H9 (cell line): ENCODE measurements at regions not wholly inside any gene's neighbourhood (a gene's known extent, or its start where the extent isn't known, plus 50 kb on each side); places are given as distances from the start of the nearest gene placed in this dataset.

Experiments
- DNase-seq: peaks from one replicate; pipeline ENCODE4 v3.0.0-alpha.2; 2017
- H2AFZ ChIP-seq: one replicate; pipeline ENCODE4 v1.6.1; 2013; ENCODE audit warnings: mild to moderate bottlenecking, low read length, control low read depth, moderate library complexity
- H2AK5ac ChIP-seq: 2 replicates; pipeline ENCODE4 v1.6.1; 2013; ENCODE audit warnings: low read length, control low read depth, mixed read lengths; ENCODE audit not compliant: insufficient read length
- H2BK120ac ChIP-seq: one replicate; pipeline ENCODE4 v1.6.1; 2013; ENCODE audit warnings: low read depth, mild to moderate bottlenecking, low read length, control low read depth, inconsistent platforms; ENCODE audit not compliant: poor library complexity, severe bottlenecking
- H2BK12ac ChIP-seq: 2 replicates; pipeline ENCODE4 v1.6.1; 2013; ENCODE audit warnings: low read length, control low read depth, mixed read lengths, low read depth; ENCODE audit not compliant: insufficient read length
- H2BK15ac ChIP-seq: 2 replicates; pipeline ENCODE4 v1.6.1; 2013; ENCODE audit warnings: low read depth, low read length, control low read depth
- H2BK20ac ChIP-seq: one replicate; pipeline ENCODE4 v1.6.1; 2013; ENCODE audit warnings: low read depth, mild to moderate bottlenecking, low read length, control low read depth, inconsistent platforms; ENCODE audit not compliant: poor library complexity, severe bottlenecking
- H2BK5ac ChIP-seq: 2 replicates; pipeline ENCODE4 v1.6.1; 2013; ENCODE audit warnings: low read length, control low read depth, mixed read lengths; ENCODE audit not compliant: insufficient read length
- H3K14ac ChIP-seq: 2 replicates; pipeline ENCODE4 v1.6.1; 2013; ENCODE audit warnings: low read length, control low read depth; ENCODE audit not compliant: insufficient read depth
- H3K18ac ChIP-seq: 2 replicates; pipeline ENCODE4 v1.6.1; 2013; ENCODE audit warnings: low read depth, mild to moderate bottlenecking, mixed read lengths, low read length, control low read depth; ENCODE audit not compliant: insufficient read length
- H3K23ac ChIP-seq: 2 replicates; pipeline ENCODE4 v1.6.1; 2013; ENCODE audit warnings: low read length, control low read depth, mixed read lengths, low read depth; ENCODE audit not compliant: insufficient read length
- H3K23me2 ChIP-seq: 2 replicates; pipeline ENCODE4 v1.6.1; 2013; ENCODE audit warnings: low read depth, mild to moderate bottlenecking, mixed read lengths, low read length, control low read depth; ENCODE audit not compliant: insufficient read length, poor library complexity, severe bottlenecking
- H3K27ac ChIP-seq: 2 replicates; pipeline ENCODE4 v1.5.1; 2013; ENCODE audit warnings: low read length, control low read depth, mixed read lengths, low read depth; ENCODE audit not compliant: insufficient read length
- H3K27me3 ChIP-seq: 2 replicates; pipeline ENCODE4 v1.6.1; 2013; ENCODE audit warnings: low read length, control low read depth, inconsistent platforms; ENCODE audit not compliant: insufficient read depth
- H3K4ac ChIP-seq: 2 replicates; pipeline ENCODE4 v1.6.1; 2013; ENCODE audit warnings: low read depth, mild to moderate bottlenecking, control low read depth, inconsistent platforms, low read length, moderate library complexity
- H3K4me1 ChIP-seq: 2 replicates; pipeline ENCODE4 v1.6.1; 2013; ENCODE audit warnings: low read length, control low read depth, inconsistent platforms; ENCODE audit not compliant: insufficient read depth
- H3K4me2 ChIP-seq: 2 replicates; pipeline ENCODE4 v1.6.1; 2013; ENCODE audit warnings: low read length, control low read depth, mixed read lengths; ENCODE audit not compliant: insufficient read length, insufficient read depth
- H3K56ac ChIP-seq: 2 replicates; pipeline ENCODE4 v1.6.1; 2013; ENCODE audit warnings: low read depth, mild to moderate bottlenecking, mixed read lengths, low read length, control low read depth; ENCODE audit not compliant: insufficient read length
- H3K79me1 ChIP-seq: 2 replicates; pipeline ENCODE4 v1.6.1; 2013; ENCODE audit warnings: low read depth, mild to moderate bottlenecking, moderate library complexity, low read length, control low read depth, inconsistent platforms; ENCODE audit not compliant: insufficient read depth, poor library complexity, severe bottlenecking
- H3K79me2 ChIP-seq: 2 replicates; pipeline ENCODE4 v1.6.1; 2013; ENCODE audit warnings: low read length, control low read depth, inconsistent platforms; ENCODE audit not compliant: insufficient read depth
- H3K9ac ChIP-seq: 2 replicates; pipeline ENCODE4 v1.6.1; 2013; ENCODE audit warnings: low read length, control low read depth, mixed read lengths; ENCODE audit not compliant: insufficient read length; ENCODE audit errors: extremely low read depth
- H3K9me3 ChIP-seq: one replicate; pipeline ENCODE4 v1.6.1; 2013; ENCODE audit warnings: low read depth, low read length, inconsistent platforms; ENCODE audit not compliant: control insufficient read depth
- H3T11ph ChIP-seq: one replicate; pipeline ENCODE4 v1.6.1; 2013; ENCODE audit warnings: mild to moderate bottlenecking, low read length, control low read depth, inconsistent platforms
- H4K20me1 ChIP-seq: one replicate; pipeline ENCODE4 v1.6.1; 2013; ENCODE audit not compliant: control insufficient read depth, insufficient read length, insufficient read depth
- H4K5ac ChIP-seq: 2 replicates; pipeline ENCODE4 v1.6.1; 2013; ENCODE audit warnings: low read depth, mild to moderate bottlenecking, mixed read lengths, low read length, control low read depth; ENCODE audit not compliant: insufficient read length
- H4K8ac ChIP-seq: replicated peaks from 2 replicates; pipeline ENCODE4 v1.6.1; 2013; ENCODE audit warnings: low read length, control low read depth, mixed read lengths, low read depth; ENCODE audit not compliant: insufficient read length
- H4K91ac ChIP-seq: 2 replicates; pipeline ENCODE4 v1.6.1; 2013; ENCODE audit warnings: low read depth, mild to moderate bottlenecking, moderate library complexity, mixed read lengths, low read length, control low read depth; ENCODE audit not compliant: insufficient read length
- H3K27ac Mint-ChIP-seq, 3 experiments: 2 replicates in 2 of 3; 3 replicates in 1 of 3; pipeline ENCODE4 v1.8.0; 2020 to 2021; ENCODE audit warnings: mixed read lengths in 3 of 3, mild to moderate bottlenecking in 1 of 3, moderate library complexity in 1 of 3
- H3K27me3 Mint-ChIP-seq: 2 replicates; pipeline ENCODE4 v1.8.0; 2021; ENCODE audit warnings: low read depth, mild to moderate bottlenecking, moderate library complexity, mixed read lengths
- H3K36me3 Mint-ChIP-seq, 3 experiments: 2 replicates in 2 of 3; 3 replicates in 1 of 3; pipeline ENCODE4 v1.8.0; 2020 to 2021; ENCODE audit warnings: low read depth in 3 of 3, mixed read lengths in 3 of 3; ENCODE audit not compliant: insufficient read depth in 1 of 3
- H3K4me1 Mint-ChIP-seq, 2 experiments: 2 replicates each; pipeline ENCODE4 v1.8.0; 2020; ENCODE audit warnings: mixed read lengths in 2 of 2
- H3K4me3 Mint-ChIP-seq, 2 experiments: 2 replicates in 1 of 2; 3 replicates in 1 of 2; pipeline ENCODE4 v1.8.0; 2020 to 2021; ENCODE audit warnings: mild to moderate bottlenecking in 2 of 2, mixed read lengths in 2 of 2, moderate library complexity in 1 of 2
- H3K9me3 Mint-ChIP-seq, 2 experiments: 2 replicates in 1 of 2; 3 replicates in 1 of 2; pipeline ENCODE4 v1.8.0; 2020; ENCODE audit warnings: mild to moderate bottlenecking in 2 of 2, mixed read lengths in 2 of 2, moderate library complexity in 1 of 2
- WGBS: extraction: QIAGEN DNeasy Blood & Tissue Kit; methylation state at CpG from one replicate; pipeline ENCODE4 v1.1.7; 2013; ENCODE audit warnings: missing lambda C conversion rate, low lambda C conversion rate, mixed read lengths; ENCODE audit not compliant: insufficient read length; ENCODE audit errors: extremely low coverage; 5-methylcytosine and 5-hydroxymethylcytosine counted together
- TF ChIP-seq, protein P1 (sequence below): fragments of 200-600 bp; sonication (generic); conservative IDR thresholded peaks from 3 replicates; pipeline ENCODE4 v1.8.0; 2021; ENCODE audit warnings: antibody characterized with exemption, mild to moderate bottlenecking

DNA sequence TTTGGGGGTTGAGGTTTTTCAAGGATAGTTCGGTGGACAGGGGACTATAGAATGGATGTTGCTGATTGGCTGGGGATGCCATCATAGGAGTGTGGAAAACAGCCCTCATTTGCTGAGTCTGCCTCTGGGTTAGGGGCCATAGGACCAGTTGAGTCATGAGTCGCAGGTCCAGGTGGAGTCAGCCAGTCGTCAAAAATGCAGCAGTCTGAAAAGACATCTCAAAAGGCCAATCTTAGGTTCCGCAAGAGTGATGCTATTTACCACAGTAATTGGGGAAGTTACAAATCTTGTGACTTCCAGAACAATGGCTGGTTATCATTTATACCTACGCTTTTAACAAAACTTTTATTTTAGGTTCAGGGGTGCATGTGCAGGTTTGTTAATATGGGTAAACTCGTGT is 276.0 kb upstream of the DMRT1 start:
- Histone ChIP-seq H3T11ph (no peak overlapping the region), H4K91ac (no peak overlapping the region), H2AK5ac (no peak overlapping the region), H3K23me2 (no peaks in the 10 kb centered on the region), H3K4me2 (no peak overlapping the region), H3K4me1 (no peaks in the 10 kb centered on the region), H3K56ac (no peak overlapping the region), H2BK12ac (no peak overlapping the region), H3K79me1 (no peaks in the 10 kb centered on the region), H4K5ac (no peak overlapping the region), H3K9me3 (no peaks in the 10 kb centered on the region), H3K18ac (no peak overlapping the region), H2BK120ac (no peak overlapping the region), H3K9ac (no peak overlapping the region), H3K27ac (no peak overlapping the region), H3K14ac (no peak overlapping the region), H3K4ac (no peak overlapping the region), H3K27me3 (no peaks in the 10 kb centered on the region), H2BK5ac (no peak overlapping the region), H3K79me2 (peaks cover 1% of the 10 kb centered on the region; the same call in 1 of the 2 replicates), H2AFZ (no peak overlapping the region), H4K8ac (no peak overlapping the region), H2BK15ac (no peak overlapping the region), H3K23ac (no peak overlapping the region), H4K20me1 (no peaks in the 10 kb centered on the region), H2BK20ac (no peak overlapping the region)
- DNase-seq, result no peak
- H3K27me3 Mint-ChIP-seq, result no peaks in the 10 kb centered on the region; the same call in 1 of the 2 replicates
- H3K4me3 Mint-ChIP-seq, result no peak overlapping the region
- peaks cover 3% of the 10 kb centered on the region in 2 experiments; a peak in 2 of 4 replicates for H3K4me1 Mint-ChIP-seq
- peaks cover 16 to 22% (median 22%) of the 10 kb centered on the region in 3 experiments for H3K36me3 Mint-ChIP-seq
- H3K9me3 Mint-ChIP-seq, result peaks cover 9 to 19% of the 10 kb centered on the region in 2 experiments; a peak in 4 of 5 replicates
- TF ChIP-seq, protein P1, sequence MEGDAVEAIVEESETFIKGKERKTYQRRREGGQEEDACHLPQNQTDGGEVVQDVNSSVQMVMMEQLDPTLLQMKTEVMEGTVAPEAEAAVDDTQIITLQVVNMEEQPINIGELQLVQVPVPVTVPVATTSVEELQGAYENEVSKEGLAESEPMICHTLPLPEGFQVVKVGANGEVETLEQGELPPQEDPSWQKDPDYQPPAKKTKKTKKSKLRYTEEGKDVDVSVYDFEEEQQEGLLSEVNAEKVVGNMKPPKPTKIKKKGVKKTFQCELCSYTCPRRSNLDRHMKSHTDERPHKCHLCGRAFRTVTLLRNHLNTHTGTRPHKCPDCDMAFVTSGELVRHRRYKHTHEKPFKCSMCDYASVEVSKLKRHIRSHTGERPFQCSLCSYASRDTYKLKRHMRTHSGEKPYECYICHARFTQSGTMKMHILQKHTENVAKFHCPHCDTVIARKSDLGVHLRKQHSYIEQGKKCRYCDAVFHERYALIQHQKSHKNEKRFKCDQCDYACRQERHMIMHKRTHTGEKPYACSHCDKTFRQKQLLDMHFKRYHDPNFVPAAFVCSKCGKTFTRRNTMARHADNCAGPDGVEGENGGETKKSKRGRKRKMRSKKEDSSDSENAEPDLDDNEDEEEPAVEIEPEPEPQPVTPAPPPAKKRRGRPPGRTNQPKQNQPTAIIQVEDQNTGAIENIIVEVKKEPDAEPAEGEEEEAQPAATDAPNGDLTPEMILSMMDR, result no peak
- WGBS, result no CpG with 5 or more reads among the region's 6 CpGs
- no peak overlapping the region for H3K27ac Mint-ChIP-seq
